MM.1S (cell line): ENCODE measurements at regions not wholly inside any gene's neighbourhood (a gene's known extent, or its start where the extent isn't known, plus 50 kb on each side); places are given as distances from the start of the nearest gene placed in this dataset.

Experiments used
- DNase-seq: peaks from one replicate; pipeline ENCODE4 v3.0.0-alpha.2; 2015
- H2AFZ ChIP-seq: fragments of 300-600 bp; sonication (generic); 2 replicates; pipeline ENCODE4 v1.6.0; 2016; ENCODE audit warnings: antibody characterized with exemption, low read length
- H3F3A ChIP-seq: fragments of 300-600 bp; sonication (generic); 2 replicates; pipeline ENCODE4 v1.6.1; 2016; ENCODE audit warnings: mild to moderate bottlenecking, antibody characterized with exemption, low read length, moderate library complexity, mixed read lengths; ENCODE audit not compliant: insufficient read depth
- H3K27ac ChIP-seq: fragments of 300-600 bp; sonication (generic); 2 replicates; pipeline ENCODE4 v1.5.1; 2016; ENCODE audit warnings: mild to moderate bottlenecking, low read length
- H3K27me3 ChIP-seq: fragments of 300-600 bp; sonication (generic); replicated peaks from 2 replicates; pipeline ENCODE4 v1.6.0; 2016; ENCODE audit warnings: low read length; ENCODE audit not compliant: insufficient read depth
- H3K36me3 ChIP-seq: fragments of 300-600 bp; sonication (generic); replicated peaks from 2 replicates; pipeline ENCODE4 v1.6.1; 2016; ENCODE audit warnings: mild to moderate bottlenecking, low read length, mixed read lengths; ENCODE audit not compliant: insufficient read depth
- H3K4me1 ChIP-seq: fragments of 300-600 bp; sonication (generic); 2 replicates; pipeline ENCODE4 v1.6.1; 2016; ENCODE audit warnings: low read length, mixed read lengths
- H3K4me2 ChIP-seq: fragments of 300-600 bp; sonication (generic); 2 replicates; pipeline ENCODE4 v1.6.0; 2016; ENCODE audit warnings: low read depth, low read length
- H3K4me3 ChIP-seq: fragments of 300-600 bp; sonication (generic); 2 replicates; pipeline ENCODE4 v1.5.1; 2016; ENCODE audit warnings: low read length, mixed read lengths
- H3K79me2 ChIP-seq: fragments of 300-600 bp; sonication (generic); 2 replicates; pipeline ENCODE4 v1.6.1; 2016; ENCODE audit warnings: mixed run types, low read length, mixed read lengths
- H3K9ac ChIP-seq: fragments of 300-600 bp; sonication (generic); 2 replicates; pipeline ENCODE4 v1.6.1; 2016; ENCODE audit warnings: low read length, mixed read lengths
- H3K9me2 ChIP-seq: fragments of 300-600 bp; sonication (generic); replicated peaks from 2 replicates; pipeline ENCODE4 v1.6.1; 2016; ENCODE audit warnings: mild to moderate bottlenecking, low read length, mixed read lengths; ENCODE audit not compliant: insufficient read depth
- H3K9me3 ChIP-seq: fragments of 300-600 bp; sonication (generic); replicated peaks from 2 replicates; pipeline ENCODE4 v1.6.1; 2016; ENCODE audit warnings: mild to moderate bottlenecking, low read length, mixed read lengths; ENCODE audit not compliant: insufficient read depth
- H4K20me1 ChIP-seq: fragments of 300-600 bp; sonication (generic); 2 replicates; pipeline ENCODE4 v1.6.1; 2016; ENCODE audit warnings: mild to moderate bottlenecking, low read length, moderate library complexity, mixed read lengths; ENCODE audit not compliant: insufficient read depth
- EZH2 ChIP-seq: fragments of 300-600 bp; sonication (generic); optimal IDR thresholded peaks from 2 replicates; pipeline ENCODE3; 2017; ENCODE audit warnings: low read depth, mild to moderate bottlenecking, antibody characterized with exemption, low read length, mixed read lengths
- EZH2phosphoT487 ChIP-seq: fragments of 300-600 bp; sonication (generic); IDR thresholded peaks from 2 replicates; pipeline ENCODE4 v1.6.1; 2018; ENCODE audit warnings: antibody characterized with exemption, low read length
- TF ChIP-seq, protein P1 (sequence below): fragments of 300-600 bp; sonication (generic); IDR thresholded peaks from 2 replicates; pipeline ENCODE4 v1.5.1; 2016; ENCODE audit warnings: antibody characterized with exemption, low read length, mixed read lengths

DNA sequence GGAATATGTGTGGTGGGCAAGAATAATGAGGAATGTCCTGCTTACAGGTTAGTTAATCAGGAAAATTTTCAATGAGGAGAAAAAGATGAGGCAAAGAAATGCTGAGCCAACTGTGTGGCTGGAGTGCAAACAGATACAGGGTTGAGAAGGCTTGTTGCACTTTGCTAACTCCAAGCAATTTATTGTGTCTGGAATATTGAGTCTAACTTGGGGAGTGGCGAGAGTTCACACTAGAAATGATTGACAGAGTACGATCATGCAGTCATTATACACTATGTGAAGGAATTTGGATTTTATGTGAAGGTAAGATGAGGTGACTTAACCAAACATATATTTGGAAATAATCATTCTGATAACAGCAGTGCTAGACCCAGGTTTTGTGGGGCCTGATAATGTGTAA is 185.0 kb upstream of the ELAC2 start:
- H3K27me3 ChIP-seq: no peaks in the 10 kb centered on the region
- H3F3A ChIP-seq: no peaks in the 10 kb centered on the region
- no peak for DNase-seq
- H3K4me3 ChIP-seq: no peak overlapping the region
- no peak overlapping the region for H2AFZ ChIP-seq
- H3K4me1 ChIP-seq: no peaks in the 10 kb centered on the region
- H3K36me3 ChIP-seq: no peaks in the 10 kb centered on the region
- H3K9ac ChIP-seq: no peak overlapping the region
- H4K20me1 ChIP-seq: no peaks in the 10 kb centered on the region
- no peaks in the 10 kb centered on the region for H3K79me2 ChIP-seq
- TF ChIP-seq, protein P1, sequence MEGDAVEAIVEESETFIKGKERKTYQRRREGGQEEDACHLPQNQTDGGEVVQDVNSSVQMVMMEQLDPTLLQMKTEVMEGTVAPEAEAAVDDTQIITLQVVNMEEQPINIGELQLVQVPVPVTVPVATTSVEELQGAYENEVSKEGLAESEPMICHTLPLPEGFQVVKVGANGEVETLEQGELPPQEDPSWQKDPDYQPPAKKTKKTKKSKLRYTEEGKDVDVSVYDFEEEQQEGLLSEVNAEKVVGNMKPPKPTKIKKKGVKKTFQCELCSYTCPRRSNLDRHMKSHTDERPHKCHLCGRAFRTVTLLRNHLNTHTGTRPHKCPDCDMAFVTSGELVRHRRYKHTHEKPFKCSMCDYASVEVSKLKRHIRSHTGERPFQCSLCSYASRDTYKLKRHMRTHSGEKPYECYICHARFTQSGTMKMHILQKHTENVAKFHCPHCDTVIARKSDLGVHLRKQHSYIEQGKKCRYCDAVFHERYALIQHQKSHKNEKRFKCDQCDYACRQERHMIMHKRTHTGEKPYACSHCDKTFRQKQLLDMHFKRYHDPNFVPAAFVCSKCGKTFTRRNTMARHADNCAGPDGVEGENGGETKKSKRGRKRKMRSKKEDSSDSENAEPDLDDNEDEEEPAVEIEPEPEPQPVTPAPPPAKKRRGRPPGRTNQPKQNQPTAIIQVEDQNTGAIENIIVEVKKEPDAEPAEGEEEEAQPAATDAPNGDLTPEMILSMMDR: no peak
- TF ChIP-seq EZH2 (no peak), EZH2phosphoT487 (no peak)
- H3K4me2 ChIP-seq: no peak overlapping the region
- no peaks in the 10 kb centered on the region for H3K9me2 ChIP-seq
- no peak overlapping the region for H3K27ac ChIP-seq
- no peaks in the 10 kb centered on the region for H3K9me3 ChIP-seq

DNA sequence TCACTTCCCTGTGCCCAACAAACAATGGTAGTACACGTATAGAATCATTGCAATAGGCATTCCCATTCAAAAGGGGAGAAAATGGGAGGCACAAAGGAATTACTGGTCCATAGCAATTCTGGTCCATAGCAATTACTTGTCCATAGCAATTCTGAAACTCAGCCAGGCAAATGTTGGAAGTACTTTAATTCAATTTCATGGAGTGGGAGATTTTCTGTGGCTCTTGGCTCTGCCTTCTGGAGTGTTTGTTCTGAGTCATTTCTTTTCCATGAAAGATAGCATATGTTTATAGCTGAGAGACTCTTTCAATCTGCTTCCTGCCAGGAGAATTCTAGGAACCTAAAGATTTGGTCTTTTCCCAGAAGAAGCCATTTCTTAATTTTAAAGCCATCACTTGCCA is 182.8 kb upstream of the ELAC2 start:
- Histone ChIP-seq H4K20me1 (no peaks in the 10 kb centered on the region), H3F3A (no peaks in the 10 kb centered on the region), H3K36me3 (no peaks in the 10 kb centered on the region), H3K4me3 (no peak overlapping the region), H3K27me3 (no peaks in the 10 kb centered on the region), H3K9me2 (no peaks in the 10 kb centered on the region), H3K4me2 (no peak overlapping the region), H3K27ac (no peak overlapping the region), H2AFZ (no peak overlapping the region), H3K9me3 (no peaks in the 10 kb centered on the region), H3K79me2 (no peaks in the 10 kb centered on the region), H3K9ac (no peak overlapping the region), H3K4me1 (no peaks in the 10 kb centered on the region)
- DNase-seq: no peak
- TF ChIP-seq EZH2: no peak
- TF ChIP-seq, protein P1: no peak
- no peak for TF ChIP-seq EZH2phosphoT487

DNA sequence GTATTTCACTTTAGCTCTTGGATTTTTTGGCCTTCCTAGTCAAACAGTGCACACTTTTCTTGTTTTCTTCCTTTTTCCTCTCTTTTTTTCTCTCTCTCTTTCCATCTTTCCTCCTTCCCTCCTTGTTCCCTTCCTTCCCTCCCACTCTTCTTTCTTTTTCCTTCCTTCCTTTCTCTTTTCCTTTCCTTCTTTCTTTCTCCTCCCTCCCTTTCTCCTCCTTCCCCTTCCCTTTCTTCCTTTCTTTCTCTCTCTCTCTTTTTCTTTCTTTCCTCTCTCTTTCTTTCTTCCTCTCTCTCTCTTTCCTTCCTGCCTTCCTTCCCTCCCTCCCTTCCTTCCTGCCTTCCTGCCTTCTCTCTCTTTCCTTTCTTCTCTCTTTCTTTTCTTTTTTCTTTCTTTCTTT is 181.6 kb upstream of the ELAC2 start:
- H3K4me3 ChIP-seq: no peak overlapping the region
- H4K20me1 ChIP-seq: no peaks in the 10 kb centered on the region
- H3K4me2 ChIP-seq: no peak overlapping the region
- H2AFZ ChIP-seq: no peak overlapping the region
- H3K9me2 ChIP-seq: no peaks in the 10 kb centered on the region
- H3K36me3 ChIP-seq: no peaks in the 10 kb centered on the region
- no peaks in the 10 kb centered on the region for H3K9me3 ChIP-seq
- no peak for DNase-seq
- H3K79me2 ChIP-seq: no peaks in the 10 kb centered on the region
- no peaks in the 10 kb centered on the region for H3K27me3 ChIP-seq
- no peak overlapping the region for H3K27ac ChIP-seq
- no peaks in the 10 kb centered on the region for H3F3A ChIP-seq
- no peak overlapping the region for H3K9ac ChIP-seq
- TF ChIP-seq EZH2 (no peak), EZH2phosphoT487 (no peak)
- TF ChIP-seq, protein P1: no peak
- H3K4me1 ChIP-seq: no peaks in the 10 kb centered on the region
